Left ventricle myocardium inferior (tissue), 1 donor: ENCODE measurements at regions not wholly inside any gene's neighbourhood (a gene's known extent, or its start where the extent isn't known, plus 50 kb on each side); places are given as distances from the start of the nearest gene placed in this dataset.

Experiments used
- DNase-seq: peaks from one replicate; pipeline ENCODE4 v3.0.0-alpha.2; 2020
- H3K27ac ChIP-seq: fragments of 200-600 bp; replicated peaks from 2 replicates; pipeline ENCODE4 v1.8.0; 2021
- H3K27me3 ChIP-seq: fragments of 200-600 bp; 2 replicates; pipeline ENCODE4 v1.8.0; 2021; ENCODE audit warnings: low read depth
- H3K36me3 ChIP-seq: fragments of 200-600 bp; 2 replicates; pipeline ENCODE4 v1.8.0; 2021
- H3K4me1 ChIP-seq: fragments of 200-600 bp; 2 replicates; pipeline ENCODE4 v1.8.0; 2021
- H3K4me3 ChIP-seq: fragments of 200-600 bp; 2 replicates; pipeline ENCODE4 v1.8.0; 2021; ENCODE audit warnings: mild to moderate bottlenecking, moderate library complexity
- H3K9me3 ChIP-seq: fragments of 200-600 bp; replicated peaks from 2 replicates; pipeline ENCODE4 v1.8.0; 2021
- intact Hi-C: fragments of 100-400 bp; cut with micrococcal nuclease; formaldehyde crosslinking; loops from one replicate; pipeline ENCODE4 v1.11.0; 2022
- TF ChIP-seq, protein P1 (sequence below): fragments of 200-600 bp; IDR thresholded peaks from 2 replicates; pipeline ENCODE4 v1.8.0; 2021; ENCODE audit warnings: antibody characterized with exemption, mild to moderate bottlenecking, borderline replicate concordance
- donor health status: DM: no; HTN: yes; CAD: no; lungs with severe emphysema.

DNA sequence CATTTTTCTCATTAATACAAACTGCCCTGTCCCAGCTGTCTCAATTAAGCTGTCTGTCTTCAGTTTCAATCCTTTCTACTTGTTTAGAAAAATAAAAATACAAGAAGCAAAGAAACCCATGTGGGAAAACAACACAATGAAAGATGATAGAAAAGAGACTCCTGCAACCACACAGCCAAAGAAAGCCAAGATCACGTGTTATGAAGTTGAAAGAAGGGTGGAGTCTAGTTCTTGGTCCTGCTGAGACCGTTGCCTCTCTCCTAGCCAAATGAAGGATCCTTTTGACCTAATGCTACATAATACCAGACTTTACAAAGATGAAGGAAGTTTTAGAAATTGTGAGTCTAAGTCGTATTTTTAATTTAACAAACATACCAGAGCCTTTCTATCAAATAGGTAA is 218.8 kb upstream of the RRP15 start:
- DNase-seq, result no peak
- H3K4me3 ChIP-seq, result no peak overlapping the region
- intact Hi-C loops, result no loop called here
- TF ChIP-seq, protein P1, sequence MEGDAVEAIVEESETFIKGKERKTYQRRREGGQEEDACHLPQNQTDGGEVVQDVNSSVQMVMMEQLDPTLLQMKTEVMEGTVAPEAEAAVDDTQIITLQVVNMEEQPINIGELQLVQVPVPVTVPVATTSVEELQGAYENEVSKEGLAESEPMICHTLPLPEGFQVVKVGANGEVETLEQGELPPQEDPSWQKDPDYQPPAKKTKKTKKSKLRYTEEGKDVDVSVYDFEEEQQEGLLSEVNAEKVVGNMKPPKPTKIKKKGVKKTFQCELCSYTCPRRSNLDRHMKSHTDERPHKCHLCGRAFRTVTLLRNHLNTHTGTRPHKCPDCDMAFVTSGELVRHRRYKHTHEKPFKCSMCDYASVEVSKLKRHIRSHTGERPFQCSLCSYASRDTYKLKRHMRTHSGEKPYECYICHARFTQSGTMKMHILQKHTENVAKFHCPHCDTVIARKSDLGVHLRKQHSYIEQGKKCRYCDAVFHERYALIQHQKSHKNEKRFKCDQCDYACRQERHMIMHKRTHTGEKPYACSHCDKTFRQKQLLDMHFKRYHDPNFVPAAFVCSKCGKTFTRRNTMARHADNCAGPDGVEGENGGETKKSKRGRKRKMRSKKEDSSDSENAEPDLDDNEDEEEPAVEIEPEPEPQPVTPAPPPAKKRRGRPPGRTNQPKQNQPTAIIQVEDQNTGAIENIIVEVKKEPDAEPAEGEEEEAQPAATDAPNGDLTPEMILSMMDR, result no peak
- no peaks in the 10 kb centered on the region for H3K27me3 ChIP-seq
- H3K36me3 ChIP-seq, result no peaks in the 10 kb centered on the region
- H3K9me3 ChIP-seq, result no peaks in the 10 kb centered on the region
- no peaks in the 10 kb centered on the region for H3K4me1 ChIP-seq
- no peak overlapping the region for H3K27ac ChIP-seq

DNA sequence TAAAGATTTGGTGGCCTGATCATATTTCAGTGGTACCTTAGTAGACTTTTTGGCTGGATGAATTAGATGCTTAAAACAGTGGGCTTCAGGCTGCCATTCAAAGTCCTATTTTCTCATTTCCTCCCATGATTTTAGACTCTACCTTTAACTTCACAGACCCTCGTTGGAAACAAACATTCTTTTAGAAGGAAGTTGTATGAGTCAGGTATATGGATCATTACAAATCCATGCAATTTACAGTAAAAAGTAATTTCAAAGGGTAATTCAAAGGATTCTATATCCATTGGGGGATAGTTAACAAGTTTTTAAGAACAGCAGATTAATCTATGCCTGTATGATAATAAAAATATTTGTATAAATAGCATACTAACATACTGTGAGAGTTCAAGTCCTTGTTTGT is 216.9 kb upstream of the RRP15 start:
- no peak overlapping the region for H3K4me3 ChIP-seq
- no peaks in the 10 kb centered on the region for H3K27me3 ChIP-seq
- TF ChIP-seq, protein P1, result no peak
- no peak overlapping the region for H3K27ac ChIP-seq
- no peak for DNase-seq
- H3K9me3 ChIP-seq, result no peaks in the 10 kb centered on the region
- H3K4me1 ChIP-seq, result no peaks in the 10 kb centered on the region
- no peaks in the 10 kb centered on the region for H3K36me3 ChIP-seq
- intact Hi-C loops, result no loop called here

DNA sequence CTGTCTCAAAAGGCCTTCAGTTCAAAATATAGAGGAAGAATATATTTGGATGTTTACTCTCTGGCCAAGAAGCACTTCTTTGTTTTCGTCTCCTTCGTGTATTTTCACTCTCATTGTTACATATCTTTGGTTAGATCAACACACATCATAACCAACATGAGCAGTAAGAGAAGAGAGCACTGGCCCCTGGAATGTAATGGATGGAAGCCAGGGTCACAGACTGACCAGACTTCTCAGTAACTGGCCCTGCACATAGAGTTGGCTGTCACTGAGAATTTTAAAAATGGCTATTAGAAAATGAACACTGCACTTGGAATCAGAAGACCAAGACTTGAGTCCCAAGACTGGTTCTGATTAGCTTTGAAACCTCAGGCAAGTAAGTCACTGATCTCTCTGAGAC is 215.9 kb upstream of the RRP15 start:
- no peaks in the 10 kb centered on the region for H3K4me1 ChIP-seq
- no peak overlapping the region for H3K4me3 ChIP-seq
- intact Hi-C loops, result no loop called here
- H3K9me3 ChIP-seq, result no peaks in the 10 kb centered on the region
- H3K36me3 ChIP-seq, result no peaks in the 10 kb centered on the region
- no peak for DNase-seq
- TF ChIP-seq, protein P1, result no peak
- H3K27me3 ChIP-seq, result no peaks in the 10 kb centered on the region
- no peak overlapping the region for H3K27ac ChIP-seq

DNA sequence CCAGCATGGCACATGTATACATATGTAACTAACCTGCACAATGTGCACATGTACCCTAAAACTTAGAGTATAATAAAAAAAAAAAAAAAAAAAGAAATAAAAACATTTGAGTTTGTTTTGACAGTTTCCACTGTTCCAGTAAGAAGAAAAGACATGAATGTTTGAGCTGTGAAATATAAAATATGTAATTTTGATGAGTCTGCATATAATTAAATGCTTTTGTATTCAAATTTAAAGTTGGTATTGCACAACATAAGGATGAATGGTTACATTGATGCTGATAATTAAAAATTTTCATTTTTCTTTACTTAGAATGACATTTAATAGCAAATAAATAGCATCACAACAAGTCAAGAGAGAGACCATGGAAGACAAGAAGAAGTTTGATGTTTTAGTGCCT is 212.0 kb upstream of the RRP15 start:
- intact Hi-C loops, result no loop called here
- H3K4me3 ChIP-seq, result no peak overlapping the region
- no peaks in the 10 kb centered on the region for H3K4me1 ChIP-seq
- TF ChIP-seq, protein P1, result no peak
- H3K9me3 ChIP-seq, result no peaks in the 10 kb centered on the region
- H3K27me3 ChIP-seq, result no peaks in the 10 kb centered on the region
- no peak for DNase-seq
- no peak overlapping the region for H3K27ac ChIP-seq
- H3K36me3 ChIP-seq, result no peaks in the 10 kb centered on the region

DNA sequence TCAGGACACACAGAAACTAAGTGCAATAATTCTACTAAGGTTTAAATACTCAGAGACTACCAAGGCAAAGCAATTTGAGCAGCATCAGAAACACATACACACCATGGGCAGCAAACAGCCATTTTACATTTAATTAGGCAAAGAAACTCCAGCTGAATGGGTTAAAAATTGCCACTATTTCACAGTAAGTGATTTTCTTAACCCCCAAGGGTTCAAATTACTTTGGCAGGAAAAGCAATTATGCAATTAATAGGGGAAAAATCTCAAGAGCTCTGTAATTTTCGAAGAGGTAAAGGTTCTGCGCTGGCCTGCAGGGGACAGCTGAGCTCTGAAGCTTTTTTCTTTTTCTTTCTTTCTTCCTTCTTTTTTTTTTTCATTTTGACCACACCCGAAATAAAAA is 206.2 kb upstream of the RRP15 start:
- TF ChIP-seq, protein P1, result no peak
- no peak for DNase-seq

DNA sequence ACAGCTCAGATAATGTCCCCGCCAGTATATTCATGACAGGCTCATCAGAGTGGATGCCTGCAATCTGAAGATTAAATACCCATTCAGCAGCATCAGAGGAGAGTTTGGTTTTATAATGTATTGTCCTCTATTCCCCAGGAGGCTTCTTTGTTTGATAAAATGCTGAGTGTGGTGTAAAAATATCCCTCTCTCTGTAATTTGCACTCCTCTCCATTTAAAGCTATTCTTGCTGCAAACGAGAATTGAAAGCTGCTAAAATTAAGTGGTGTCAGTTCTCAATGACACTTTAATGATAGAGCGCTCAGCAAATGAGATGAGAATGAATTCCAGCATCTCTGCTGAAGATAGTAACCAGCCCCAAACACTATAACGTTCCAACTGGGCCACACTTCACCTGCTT is 205.7 kb upstream of the RRP15 start:
- no peaks in the 10 kb centered on the region for H3K36me3 ChIP-seq
- TF ChIP-seq, protein P1, result no peak
- intact Hi-C loops, result no loop called here
- H3K27ac ChIP-seq, result no peak overlapping the region
- no peaks in the 10 kb centered on the region for H3K27me3 ChIP-seq
- no peaks in the 10 kb centered on the region for H3K9me3 ChIP-seq
- H3K4me1 ChIP-seq, result no peaks in the 10 kb centered on the region
- no peak overlapping the region for H3K4me3 ChIP-seq
- DNase-seq, result no peak

More for the DNA sequence above, 206.2 kb upstream of the RRP15 start:
- H3K9me3 ChIP-seq, result no peaks in the 10 kb centered on the region
- H3K27me3 ChIP-seq, result no peaks in the 10 kb centered on the region
- no peaks in the 10 kb centered on the region for H3K36me3 ChIP-seq
- H3K4me1 ChIP-seq, result no peaks in the 10 kb centered on the region
- no peak overlapping the region for H3K27ac ChIP-seq
- intact Hi-C loops, result no loop called here
- H3K4me3 ChIP-seq, result no peak overlapping the region
